ENCODE measurements at regions not wholly inside any gene's neighbourhood (a gene's known extent, or its start where the extent isn't known, plus 50 kb on each side); places are given as distances from the start of the nearest gene placed in this dataset.

DNA sequence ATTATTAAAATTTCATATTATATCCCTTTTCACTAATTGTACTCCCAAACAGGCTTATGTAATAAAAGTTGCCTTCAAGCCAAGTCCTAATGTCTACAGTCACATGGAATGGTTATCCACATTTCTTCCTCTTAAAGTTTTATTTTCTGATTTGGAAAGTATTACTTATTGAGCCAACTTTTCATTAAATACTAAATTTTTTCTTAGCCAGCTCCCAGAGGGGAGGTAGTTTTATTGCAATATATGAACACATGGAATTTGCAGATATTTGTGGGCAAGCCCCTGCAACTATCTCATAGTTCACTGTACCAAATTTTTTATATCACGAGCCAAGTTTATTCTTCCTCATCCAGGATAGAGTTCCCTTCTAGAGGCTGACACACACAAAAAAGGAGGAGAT lies 332.8 kb upstream of the PTGER4 start:
- TF ChIP-seq, protein P1, sequence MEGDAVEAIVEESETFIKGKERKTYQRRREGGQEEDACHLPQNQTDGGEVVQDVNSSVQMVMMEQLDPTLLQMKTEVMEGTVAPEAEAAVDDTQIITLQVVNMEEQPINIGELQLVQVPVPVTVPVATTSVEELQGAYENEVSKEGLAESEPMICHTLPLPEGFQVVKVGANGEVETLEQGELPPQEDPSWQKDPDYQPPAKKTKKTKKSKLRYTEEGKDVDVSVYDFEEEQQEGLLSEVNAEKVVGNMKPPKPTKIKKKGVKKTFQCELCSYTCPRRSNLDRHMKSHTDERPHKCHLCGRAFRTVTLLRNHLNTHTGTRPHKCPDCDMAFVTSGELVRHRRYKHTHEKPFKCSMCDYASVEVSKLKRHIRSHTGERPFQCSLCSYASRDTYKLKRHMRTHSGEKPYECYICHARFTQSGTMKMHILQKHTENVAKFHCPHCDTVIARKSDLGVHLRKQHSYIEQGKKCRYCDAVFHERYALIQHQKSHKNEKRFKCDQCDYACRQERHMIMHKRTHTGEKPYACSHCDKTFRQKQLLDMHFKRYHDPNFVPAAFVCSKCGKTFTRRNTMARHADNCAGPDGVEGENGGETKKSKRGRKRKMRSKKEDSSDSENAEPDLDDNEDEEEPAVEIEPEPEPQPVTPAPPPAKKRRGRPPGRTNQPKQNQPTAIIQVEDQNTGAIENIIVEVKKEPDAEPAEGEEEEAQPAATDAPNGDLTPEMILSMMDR (conservative IDR thresholded peaks at IDR 0.05; ENCODE audit: low read depth, low read length): no peak
- no peak for TF ChIP-seq EZH2 (IDR thresholded peaks at IDR 0.05; ENCODE audit: borderline replicate concordance, low read depth, low read length, poor library complexity, severe bottlenecking)

Data from A673 (cell line).